ENCODE measurements at regions not wholly inside any gene's neighbourhood (a gene's known extent, or its start where the extent isn't known, plus 50 kb on each side); places are given as distances from the start of the nearest gene placed in this dataset.
A peak's percentile ranks its signal among the peaks of the same experiment; 100 is the strongest.

DNA sequence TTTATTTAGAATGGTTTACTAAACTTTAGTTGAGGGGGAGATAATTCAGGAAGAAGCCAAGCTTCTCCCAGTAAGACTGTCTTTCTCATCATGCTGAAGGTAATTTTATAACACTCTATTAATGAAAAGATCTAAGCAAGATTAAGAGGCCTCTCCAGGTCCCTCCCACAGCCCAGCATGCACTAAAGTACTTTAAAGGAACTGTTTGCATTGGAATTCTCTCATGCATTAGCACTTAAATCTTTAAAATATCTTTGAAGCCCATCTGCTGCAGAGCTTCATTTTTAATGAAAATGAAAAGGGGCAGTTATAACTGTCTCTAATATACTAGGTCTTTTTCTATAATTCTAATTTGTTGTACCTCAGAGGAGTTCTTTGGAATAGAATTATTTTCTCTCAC lies 1379.1 kb upstream of the ADGRL4 start:
- Mint-ChIP-seq H3K4me3 (ENCODE audit: unreplicated experiment) (no peak overlapping the region), H3K36me3 (ENCODE audit: unreplicated experiment) (no peaks in the 10 kb centered on the region), H3K27ac (ENCODE audit: unreplicated experiment) (no peak overlapping the region), H3K27me3 (ENCODE audit: unreplicated experiment) (no peaks in the 10 kb centered on the region), H3K4me1 (ENCODE audit: unreplicated experiment) (peaks cover 14% of the 10 kb centered on the region), H3K9me3 (ENCODE audit: unreplicated experiment) (peaks cover 13% of the 10 kb centered on the region)
- TF ChIP-seq CTCF (IDR thresholded peaks at IDR 0.05) = no peak
- no peak for DNase-seq (ENCODE audit: extremely low spot score, unreplicated experiment)

DNA sequence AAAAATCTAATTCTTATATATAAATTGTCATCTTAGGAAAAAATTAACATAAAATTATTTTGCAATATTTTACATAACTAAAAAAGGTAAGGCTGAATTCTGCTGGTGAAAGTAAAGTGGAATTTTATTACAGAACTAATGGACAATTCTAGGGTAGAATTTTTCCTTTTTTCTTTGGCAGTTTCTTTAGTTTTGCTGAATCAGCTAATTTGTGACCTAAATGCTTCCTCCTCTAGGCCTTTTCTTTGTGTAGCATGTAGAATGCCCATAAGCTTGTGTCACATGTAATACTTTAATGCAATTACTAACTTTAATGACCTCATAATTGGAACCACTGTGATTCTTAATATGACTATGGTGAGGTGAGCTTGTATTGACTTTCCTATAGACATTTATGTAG lies 1378.4 kb upstream of the ADGRL4 start:
- no peaks in the 10 kb centered on the region for H3K36me3 Mint-ChIP-seq (ENCODE audit: unreplicated experiment)
- H3K27me3 Mint-ChIP-seq (ENCODE audit: unreplicated experiment) = no peaks in the 10 kb centered on the region
- no peak for DNase-seq (ENCODE audit: extremely low spot score, unreplicated experiment)
- H3K4me1 Mint-ChIP-seq (ENCODE audit: unreplicated experiment) = peaks cover 14% of the 10 kb centered on the region
- H3K4me3 Mint-ChIP-seq (ENCODE audit: unreplicated experiment) = no peak overlapping the region
- H3K9me3 Mint-ChIP-seq (ENCODE audit: unreplicated experiment) = peaks cover 10% of the 10 kb centered on the region
- TF ChIP-seq CTCF (IDR thresholded peaks at IDR 0.05) = no peak
- no peak overlapping the region for H3K27ac Mint-ChIP-seq (ENCODE audit: unreplicated experiment)

DNA sequence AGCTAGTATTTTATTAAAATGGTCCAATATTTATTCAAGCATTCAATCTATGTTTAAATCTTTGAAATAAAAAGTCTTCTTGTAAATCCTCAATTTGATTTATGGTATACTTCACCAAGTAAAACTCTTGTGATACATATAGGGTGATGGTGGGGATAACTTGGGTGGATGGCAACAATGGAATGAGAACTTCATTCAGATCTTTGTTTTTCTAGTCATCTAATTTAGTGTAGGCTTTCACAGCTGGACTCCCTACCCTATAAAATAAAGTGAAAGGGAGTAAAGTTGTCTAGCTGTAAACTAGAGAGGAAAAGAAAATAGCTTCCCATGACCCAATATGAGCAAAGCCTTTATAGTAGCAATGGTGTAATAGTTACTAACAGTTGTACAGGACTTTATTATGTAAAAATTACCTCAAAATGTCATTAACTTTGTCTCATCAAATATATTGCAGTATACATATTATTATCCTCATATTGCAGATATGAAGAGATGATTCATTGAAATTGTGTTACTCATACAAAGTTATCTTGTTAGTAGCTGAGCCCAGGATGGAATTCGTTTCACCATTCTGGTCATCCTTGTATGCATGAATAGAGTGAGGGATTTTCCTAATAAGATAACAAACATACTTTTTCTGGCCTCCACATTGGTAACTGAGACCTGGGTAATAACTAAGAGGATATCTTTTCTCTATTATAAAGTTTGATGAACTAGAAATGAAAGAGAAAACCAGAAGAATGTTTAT lies 1377.7 kb upstream of the ADGRL4 start:
- Mint-ChIP-seq H3K27ac (ENCODE audit: unreplicated experiment) (no peak overlapping the region), H3K36me3 (ENCODE audit: unreplicated experiment) (no peaks in the 10 kb centered on the region), H3K4me1 (ENCODE audit: unreplicated experiment) (peaks cover 14% of the 10 kb centered on the region), H3K4me3 (ENCODE audit: unreplicated experiment) (no peak overlapping the region), H3K27me3 (ENCODE audit: unreplicated experiment) (no peaks in the 10 kb centered on the region), H3K9me3 (ENCODE audit: unreplicated experiment) (peaks cover 4% of the 10 kb centered on the region)
- no peak for TF ChIP-seq CTCF (IDR thresholded peaks at IDR 0.05)
- no peak for DNase-seq (ENCODE audit: extremely low spot score, unreplicated experiment)

- Mint-ChIP-seq H3K9me3 (ENCODE audit: unreplicated experiment) (no peaks in the 10 kb centered on the region), H3K27me3 (ENCODE audit: unreplicated experiment) (no peaks in the 10 kb centered on the region), H3K36me3 (ENCODE audit: unreplicated experiment) (no peaks in the 10 kb centered on the region), H3K27ac (ENCODE audit: unreplicated experiment) (peak overlapping the region; percentile 63), H3K4me1 (ENCODE audit: unreplicated experiment) (peaks cover 24% of the 10 kb centered on the region), H3K4me3 (ENCODE audit: unreplicated experiment) (no peak overlapping the region)
- no peak for TF ChIP-seq CTCF (IDR thresholded peaks at IDR 0.05)
- no peak for DNase-seq (ENCODE audit: extremely low spot score, unreplicated experiment)
These were observed 1369.1 kb upstream of the ADGRL4 start for GRCh38 chr1:80375662-80376061.

- peak overlapping the region; percentile 63 for H3K27ac Mint-ChIP-seq (ENCODE audit: unreplicated experiment)
- peaks cover 24% of the 10 kb centered on the region for H3K4me1 Mint-ChIP-seq (ENCODE audit: unreplicated experiment)
- H3K4me3 Mint-ChIP-seq (ENCODE audit: unreplicated experiment) = no peak overlapping the region
- no peak for TF ChIP-seq CTCF (IDR thresholded peaks at IDR 0.05)
- no peaks in the 10 kb centered on the region for H3K36me3 Mint-ChIP-seq (ENCODE audit: unreplicated experiment)
- no peaks in the 10 kb centered on the region for H3K27me3 Mint-ChIP-seq (ENCODE audit: unreplicated experiment)
- DNase-seq (ENCODE audit: extremely low spot score, unreplicated experiment) = no peak
- H3K9me3 Mint-ChIP-seq (ENCODE audit: unreplicated experiment) = no peaks in the 10 kb centered on the region
These were observed 1368.6 kb upstream of the ADGRL4 start for GRCh38 chr1:80375109-80375508.
